ENCODE measurements at regions not wholly inside any gene's neighbourhood (a gene's known extent, or its start where the extent isn't known, plus 50 kb on each side); places are given as distances from the start of the nearest gene placed in this dataset.
"Not testable (repeated sequence)": the region's sequence is repeated elsewhere in the genome, so short reads cannot be mapped to it uniquely, and the experiment has no call there.

DNA sequence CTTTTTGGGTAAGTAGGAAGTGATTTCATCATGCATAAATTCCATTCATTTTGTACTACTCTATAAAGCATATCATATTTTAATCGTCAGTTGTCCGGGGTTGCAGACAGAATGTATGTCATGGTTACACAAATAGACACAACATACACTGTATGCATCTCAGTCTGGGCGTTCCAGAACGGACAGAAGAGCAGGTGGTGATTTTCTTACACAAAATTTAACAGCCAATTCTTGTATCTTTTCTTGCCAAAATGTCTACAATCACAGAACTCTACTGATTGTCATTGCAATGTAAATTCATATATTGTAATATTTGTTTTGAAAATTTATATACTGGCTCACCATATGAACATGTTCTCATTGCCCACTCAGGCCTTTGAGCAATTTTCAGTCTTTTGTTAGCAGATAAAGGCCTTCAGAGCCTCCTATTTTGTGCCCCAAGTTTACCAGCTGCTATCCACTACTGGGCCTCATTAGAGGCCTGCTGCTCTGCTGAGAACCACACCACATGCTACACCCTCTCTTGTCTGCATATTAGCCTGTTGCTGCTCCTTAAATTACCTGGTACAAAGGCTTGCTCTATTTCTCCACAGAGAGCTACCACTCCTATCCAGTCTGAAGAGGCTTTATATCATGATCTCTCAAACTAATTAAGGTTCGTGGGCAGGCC lies 61.5 kb downstream of the PRDM13 start:
- DNase-seq (ENCODE audit: low read depth in 3 of 3): no peak

DNA sequence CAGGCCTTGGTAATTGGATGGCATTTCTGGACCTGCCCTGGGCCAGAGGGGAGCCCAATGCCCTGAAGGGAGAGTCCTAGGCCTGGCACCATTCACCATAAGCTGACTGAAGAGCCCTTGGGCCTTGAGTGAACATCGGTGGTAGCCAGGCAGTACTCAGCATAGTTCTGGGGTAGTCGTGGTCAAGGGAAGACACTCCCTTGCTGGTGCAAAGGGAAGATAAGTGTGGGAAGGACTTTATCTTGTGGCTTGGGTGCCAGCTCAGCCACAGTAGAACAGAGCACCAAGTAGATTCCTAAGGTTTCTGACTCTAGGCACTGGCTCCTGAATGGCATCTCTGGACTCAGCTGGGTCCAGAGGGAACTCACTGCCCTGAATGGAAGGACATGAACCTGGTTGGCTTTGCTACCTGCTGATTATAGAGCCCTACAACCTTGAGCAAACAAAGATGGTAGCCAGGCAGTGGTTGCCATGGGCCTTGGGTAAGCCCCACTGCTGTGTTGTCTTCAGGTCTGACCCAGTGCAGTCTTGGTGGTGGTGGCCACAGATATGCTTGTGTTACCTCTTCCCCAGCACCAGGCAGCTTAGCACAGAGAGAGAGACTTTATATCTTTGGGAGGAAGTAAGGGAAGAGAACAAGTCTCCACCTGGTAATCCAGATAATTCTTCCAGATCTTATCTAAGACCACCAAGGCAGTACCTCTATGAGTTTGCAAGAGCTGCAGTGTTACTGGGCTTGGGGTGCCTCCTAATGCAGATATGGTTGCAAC lies 83.5 kb downstream of the PRDM13 start:
- no peak for DNase-seq (ENCODE audit: low read depth in 3 of 3)

DNA sequence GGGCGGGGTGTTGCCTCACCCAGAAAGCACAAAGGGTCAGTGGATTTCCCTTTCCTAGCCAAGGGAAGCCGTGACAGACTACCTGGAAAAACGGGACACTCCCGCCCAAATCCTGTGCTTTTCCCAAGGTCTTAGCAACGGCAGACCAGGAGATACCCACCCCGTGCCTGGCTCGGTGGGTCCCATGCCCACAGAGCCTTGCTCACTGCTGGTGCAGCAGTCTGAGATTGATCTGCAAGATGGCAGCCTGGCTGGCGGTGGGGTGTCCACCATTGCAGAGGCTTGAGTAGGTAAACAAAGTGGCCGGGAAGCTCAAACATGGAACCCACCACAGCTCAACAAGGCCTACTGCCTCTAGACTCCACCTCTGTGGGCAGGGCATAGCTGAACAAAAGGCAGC lies 95.7 kb downstream of the PRDM13 start:
- not testable (repeated sequence) for DNase-seq (ENCODE audit: low read depth in 3 of 3)

- DNase-seq (ENCODE audit: low read depth in 3 of 3): no peak
These were observed 102.4 kb downstream of the PRDM13 start for GRCh38 chr6:99709062-99709461.

- no peak for DNase-seq (ENCODE audit: low read depth in 3 of 3)
These were observed 104.7 kb downstream of the PRDM13 start for GRCh38 chr6:99711302-99711701.

DNA sequence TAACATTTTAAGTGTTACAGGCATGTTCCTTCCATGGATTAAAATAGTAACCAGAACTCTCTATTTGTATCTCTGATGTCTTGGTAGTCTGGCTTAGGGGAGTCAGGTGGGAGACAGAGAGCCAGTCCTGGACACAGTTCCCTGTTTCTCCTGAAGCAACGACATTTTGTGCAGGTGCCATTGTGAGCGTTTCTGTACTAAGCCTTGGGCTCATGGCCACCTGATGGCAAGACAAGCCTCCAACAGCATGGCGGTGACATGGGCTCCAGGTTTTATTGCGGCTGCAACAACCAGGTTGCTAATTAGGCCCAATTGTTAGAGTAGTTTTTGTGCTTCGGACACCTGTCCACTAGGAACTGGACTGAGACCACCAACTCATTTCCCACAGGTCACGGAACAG lies 105.3 kb downstream of the PRDM13 start:
- DNase-seq (ENCODE audit: low read depth in 3 of 3): no peak

- no peak for DNase-seq (ENCODE audit: low read depth in 3 of 3)
These were observed 105.9 kb downstream of the PRDM13 start for GRCh38 chr6:99712519-99712918.

DNA sequence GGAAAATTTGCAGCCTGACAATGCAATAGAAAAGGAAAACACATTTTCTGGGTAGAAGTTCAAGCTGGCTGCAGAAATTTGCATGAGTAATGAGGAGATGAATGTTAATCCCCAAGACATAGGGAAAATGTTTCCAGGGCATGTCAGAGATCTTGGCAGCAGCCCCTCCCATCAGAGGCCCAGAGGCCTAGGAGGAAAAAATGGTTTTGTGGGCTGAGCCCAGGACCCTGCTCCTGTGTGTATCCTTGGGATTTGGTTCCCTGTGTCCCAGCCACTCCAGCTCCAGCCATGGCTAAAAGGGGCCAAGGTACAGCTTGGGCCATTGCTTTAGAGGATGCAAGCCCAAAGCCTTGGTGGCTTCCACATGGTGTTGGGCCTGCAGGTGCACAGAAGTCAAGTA lies 115.4 kb downstream of the PRDM13 start:
- not testable (repeated sequence) for DNase-seq (ENCODE audit: low read depth in 3 of 3)

DNA sequence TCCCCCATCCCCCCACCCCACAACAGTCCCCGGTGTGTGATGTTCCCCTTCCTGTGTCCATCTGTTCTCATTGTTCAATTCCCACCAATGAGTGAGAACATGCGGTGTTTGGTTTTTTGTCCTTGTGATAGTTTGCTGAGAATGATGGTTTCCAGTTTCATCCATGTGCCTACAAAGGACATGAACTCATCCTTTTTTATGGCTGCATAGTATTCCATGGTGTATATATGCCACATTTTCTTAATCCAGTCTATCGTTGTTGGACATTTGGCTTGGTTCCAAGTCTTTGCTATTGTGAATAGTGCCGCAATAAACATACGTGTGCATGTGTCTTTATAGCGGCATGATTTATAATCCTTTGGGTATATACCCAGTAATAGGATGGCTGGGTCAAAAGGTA lies 123.6 kb downstream of the PRDM13 start:
- DNase-seq (ENCODE audit: low read depth in 3 of 3): not testable (repeated sequence)

- no peak for DNase-seq (ENCODE audit: low read depth in 3 of 3)
These were observed 129.7 kb downstream of the PRDM13 start for GRCh38 chr6:99736302-99736701.

DNA sequence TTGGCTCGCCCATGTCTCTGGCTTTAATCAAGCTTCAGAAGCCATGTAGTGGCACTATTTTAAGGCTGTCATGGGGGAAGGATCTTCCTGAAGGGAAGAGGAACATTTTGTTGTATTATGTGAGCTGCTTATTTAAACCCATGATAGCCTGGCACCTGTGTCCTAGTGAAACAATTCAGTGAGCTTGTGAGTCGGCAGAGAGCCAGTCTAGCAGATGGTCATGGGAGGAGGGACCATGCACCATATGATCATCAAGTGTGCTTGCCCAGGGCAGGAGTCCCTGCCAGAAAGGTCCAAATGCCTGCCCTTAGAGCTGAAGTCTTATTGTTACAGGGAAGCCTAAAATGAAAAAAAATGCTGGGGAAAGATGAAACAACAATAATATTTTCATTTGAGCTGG lies 132.9 kb downstream of the PRDM13 start:
- no peak for DNase-seq (ENCODE audit: low read depth in 3 of 3)

GRCh38 chr6:99741092-99741491 lies 134.5 kb downstream of the PRDM13 start:
- no peak for DNase-seq (ENCODE audit: low read depth in 3 of 3)

- DNase-seq (ENCODE audit: low read depth in 3 of 3): no peak
These were observed 137.0 kb downstream of the PRDM13 start for GRCh38 chr6:99743647-99744046.

- DNase-seq (ENCODE audit: low read depth in 3 of 3): no peak
These were observed 139.0 kb downstream of the PRDM13 start for GRCh38 chr6:99745651-99746050.

DNA sequence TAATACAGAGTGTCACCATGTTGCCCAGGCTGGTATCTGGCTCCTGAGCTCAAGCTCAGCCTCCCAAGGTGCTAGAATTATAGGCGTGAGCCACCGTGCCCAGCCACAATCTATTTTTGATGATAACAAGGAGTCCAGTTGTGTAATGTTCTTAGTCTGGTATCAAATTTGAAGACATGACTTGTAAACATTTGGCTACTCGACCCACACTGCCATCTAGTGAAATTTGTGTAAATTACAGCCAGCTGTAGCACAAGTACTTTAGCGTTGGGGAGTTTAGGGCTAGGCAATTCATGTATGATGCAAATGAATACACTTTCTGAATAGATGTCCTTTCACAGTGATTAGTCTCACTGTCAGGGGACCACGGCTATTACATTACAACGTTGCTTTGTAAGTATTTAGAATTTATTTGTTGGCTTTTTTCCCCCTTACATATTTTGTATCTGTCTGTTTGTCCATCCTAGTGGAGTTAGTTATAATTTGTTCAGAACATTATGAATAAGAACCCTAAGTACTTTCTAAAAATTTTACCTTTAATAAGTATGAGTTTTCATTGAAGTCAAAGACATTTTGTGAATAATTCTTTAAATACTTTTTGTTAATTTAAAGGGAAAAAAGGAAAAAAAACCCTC lies 139.7 kb downstream of the PRDM13 start:
- DNase-seq (ENCODE audit: low read depth in 3 of 3): peak; percentile 8 to 27 (median 14)

DNA sequence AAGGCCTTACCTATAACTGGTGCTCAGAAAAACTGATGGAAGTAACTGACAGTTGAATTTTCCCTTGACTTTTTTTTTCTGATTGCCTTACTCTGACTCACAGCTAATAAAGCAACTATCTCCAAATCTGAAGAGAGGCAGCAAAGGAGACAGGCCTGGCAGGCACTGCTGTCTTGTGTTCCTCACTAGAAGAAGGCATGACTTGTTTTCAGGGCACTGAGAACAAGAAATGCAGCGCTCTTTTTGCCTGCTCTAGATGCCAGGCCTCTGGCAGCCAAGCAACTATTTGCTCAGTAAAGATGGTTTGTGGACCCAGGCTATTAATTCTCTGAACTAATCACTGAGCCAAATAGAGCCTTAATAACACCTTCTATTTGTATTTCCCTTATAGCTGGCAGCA lies 155.1 kb downstream of the PRDM13 start:
- DNase-seq (ENCODE audit: low read depth in 3 of 3): no peak

GRCh38 chr6:99768166-99768565 lies 161.5 kb downstream of the PRDM13 start:
- no peak for DNase-seq (ENCODE audit: low read depth in 3 of 3)

GRCh38 chr6:99779631-99780555 lies 173.3 kb downstream of the PRDM13 start:
- no peak for DNase-seq (ENCODE audit: low read depth in 3 of 3)

DNA sequence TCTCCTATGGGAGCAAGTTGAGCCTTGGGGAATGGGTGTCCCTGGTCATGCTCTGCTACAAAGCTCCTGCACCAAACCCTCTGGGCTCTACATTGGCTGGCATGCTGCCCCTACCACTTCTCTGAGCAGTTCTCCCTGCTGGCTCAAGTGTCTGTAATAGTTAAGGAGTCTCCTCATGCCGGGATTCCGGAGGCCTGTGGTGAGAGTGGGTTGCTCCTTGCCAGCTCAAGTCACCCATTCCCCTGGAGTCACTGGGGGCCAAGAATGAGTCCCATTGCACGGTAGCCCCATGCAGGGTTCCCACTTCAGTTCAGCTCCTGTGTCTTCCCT lies 173.9 kb downstream of the PRDM13 start:
- no peak for DNase-seq (ENCODE audit: low read depth in 3 of 3)

DNA sequence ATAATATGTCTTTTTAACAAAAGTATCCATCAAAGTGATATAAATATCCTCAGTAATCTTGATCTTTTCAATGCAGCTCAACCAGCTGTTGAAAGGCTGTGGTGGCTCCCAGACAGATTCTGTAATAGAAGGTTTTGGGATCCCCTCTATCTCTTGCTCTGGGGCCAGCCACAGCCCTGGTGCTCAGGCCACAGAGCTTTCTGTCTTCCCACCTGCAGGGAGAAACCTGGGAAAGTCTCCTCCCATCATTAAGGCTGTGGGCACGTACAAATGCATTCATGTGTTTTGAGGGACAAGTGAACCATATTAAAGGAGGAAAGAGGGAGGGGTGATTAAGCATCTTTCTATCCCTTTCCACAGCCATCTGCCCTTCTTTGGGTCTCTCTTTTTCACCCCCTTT lies 183.1 kb downstream of the PRDM13 start:
- DNase-seq (ENCODE audit: low read depth in 3 of 3): no peak

DNA sequence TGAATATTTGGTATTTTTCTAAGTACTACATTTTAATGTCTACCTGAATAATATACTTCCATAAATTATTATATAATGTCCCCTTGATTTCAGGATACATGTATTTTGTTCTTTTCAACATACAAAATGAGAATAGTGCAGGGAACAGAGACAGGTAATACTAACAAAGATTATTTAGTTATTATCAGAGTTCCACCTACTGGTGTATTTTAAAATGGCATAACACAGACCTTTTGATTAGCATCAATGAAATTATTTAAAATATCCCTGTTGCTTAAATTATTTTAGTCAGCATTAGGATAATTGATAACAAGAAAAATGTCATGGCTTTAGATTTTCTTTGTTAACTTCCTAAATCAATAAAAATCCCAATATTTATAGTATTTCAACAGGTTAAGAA lies 184.0 kb downstream of the PRDM13 start:
- DNase-seq (ENCODE audit: low read depth in 3 of 3): no peak

DNA sequence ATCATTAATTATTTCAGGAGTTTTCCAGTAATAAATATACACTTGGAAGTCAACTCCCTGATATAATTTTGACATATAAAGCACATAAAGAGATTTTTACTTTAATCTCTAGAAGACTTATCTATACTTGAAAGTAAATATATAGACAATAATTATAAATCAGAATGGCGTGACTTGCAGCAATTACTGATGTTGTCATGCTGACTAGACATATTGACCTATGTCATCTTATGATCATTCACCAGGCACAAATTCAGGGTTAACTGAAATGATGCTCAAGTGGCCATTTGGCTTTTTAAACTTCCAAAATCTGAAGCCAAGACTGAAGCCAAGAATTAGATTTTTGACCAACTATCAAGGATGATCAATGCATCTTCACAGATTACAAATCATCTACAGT lies 192.2 kb downstream of the MCHR2 start:
- no peak for DNase-seq (ENCODE audit: low read depth in 3 of 3)
